SK-N-SH (cell line): ENCODE measurements at regions not wholly inside any gene's neighbourhood (a gene's known extent, or its start where the extent isn't known, plus 50 kb on each side); places are given as distances from the start of the nearest gene placed in this dataset.

ENCODE experiments used
- CTCF ChIA-PET: fragments of 300-600, 350-600 bp; formaldehyde crosslinking; extraction: SDS; loops from one replicate; lab custom pipeline; 2021; lab: Yijun Ruan, JAX
- POLR2A ChIA-PET: fragments of 350-600 bp; sonication (Branson Sonifier 250); formaldehyde crosslinking; extraction: SDS; loops from one replicate; lab custom pipeline; 2020; ENCODE audit warnings: antibody characterized with exemption, inconsistent platforms; lab: Yijun Ruan, JAX
- DNase-seq: peaks from one replicate; pipeline ENCODE4 v3.0.0; 2012
- H2AFZ ChIP-seq: fragments of 200-600 bp; sonication (generic); 2 replicates; pipeline ENCODE4 v1.8.1; 2016; ENCODE audit warnings: antibody characterized with exemption, mild to moderate bottlenecking, low read depth
- H3F3A ChIP-seq: fragments of 200-600 bp; sonication (generic); replicated peaks from 2 replicates; pipeline ENCODE3; 2016; ENCODE audit warnings: antibody characterized with exemption, mild to moderate bottlenecking; ENCODE audit not compliant: insufficient read depth
- H3K27ac ChIP-seq, 2 experiments: fragments of 200-500 bp in 1 of 2; fragments of 200-600 bp in 1 of 2; sonication (Bioruptor generic) in 1 of 2; sonication (generic), shearing (Covaris generic) in 1 of 2; 2 replicates each; pipeline versions ENCODE4 v1.5.1 to v1.6.1; 2014 to 2016; ENCODE audit warnings: low read depth in 2 of 2, inconsistent platforms in 1 of 2, low read length in 1 of 2, mild to moderate bottlenecking in 1 of 2, mixed read lengths in 1 of 2
- H3K27me3 ChIP-seq: fragments of 200-600 bp; sonication (generic), shearing (Covaris generic); 2 replicates; pipeline ENCODE4 v1.6.1; 2016; ENCODE audit warnings: mixed run types; ENCODE audit not compliant: insufficient read depth
- H3K36me3 ChIP-seq, 2 experiments: fragments of 200-500 bp in 1 of 2; fragments of 200-600 bp in 1 of 2; sonication (Bioruptor generic) in 1 of 2; sonication (generic) in 1 of 2; replicated peaks in 1 of 2; 2 replicates each; pipeline versions ENCODE3 to v1.5.1; 2014 to 2016; ENCODE audit warnings: low read length in 1 of 2, mild to moderate bottlenecking in 1 of 2; ENCODE audit not compliant: insufficient read depth in 2 of 2, control insufficient read depth in 1 of 2
- H3K4me1 ChIP-seq, 2 experiments: fragments of 200-500 bp in 1 of 2; fragments of 200-600 bp in 1 of 2; sonication (Bioruptor generic) in 1 of 2; sonication (generic), shearing (Covaris generic) in 1 of 2; 2 replicates each; pipeline versions ENCODE4 v1.5.1 to v1.6.1; 2014 to 2016; ENCODE audit warnings: low read depth in 1 of 2, low read length in 1 of 2, mixed run types in 1 of 2; ENCODE audit not compliant: insufficient read depth in 2 of 2, control insufficient read depth in 1 of 2
- H3K4me2 ChIP-seq: fragments of 200-600 bp; sonication (generic), shearing (Covaris generic); 2 replicates; pipeline ENCODE4 v1.6.1; 2017; ENCODE audit warnings: mixed run types
- H3K4me3 ChIP-seq, 2 experiments: fragments of 200-500 bp in 1 of 2; fragments of 200-600 bp in 1 of 2; sonication (Bioruptor generic) in 1 of 2; sonication (generic), shearing (Covaris generic) in 1 of 2; 2 replicates each; pipeline versions ENCODE4 v1.5.1 to v1.8.1; 2014 to 2016; ENCODE audit warnings: low read depth in 2 of 2, inconsistent platforms in 1 of 2, low read length in 1 of 2, mild to moderate bottlenecking in 1 of 2, mixed read lengths in 1 of 2, moderate library complexity in 1 of 2
- H3K79me2 ChIP-seq: fragments of 200-600 bp; sonication (generic); 2 replicates; pipeline ENCODE4 v1.8.1; 2017; ENCODE audit warnings: mild to moderate bottlenecking; ENCODE audit not compliant: insufficient read depth
- H3K9ac ChIP-seq: fragments of 200-600 bp; sonication (generic); 2 replicates; pipeline ENCODE4 v1.6.1; 2017; ENCODE audit warnings: mixed run types
- H3K9me2 ChIP-seq: fragments of 200-600 bp; sonication (generic); 2 replicates; pipeline ENCODE4 v1.6.1; 2017; ENCODE audit warnings: mixed run types
- H3K9me3 ChIP-seq: fragments of 200-600 bp; sonication (generic); 2 replicates; pipeline ENCODE4 v1.6.1; 2017; ENCODE audit warnings: mixed run types, mild to moderate bottlenecking, moderate library complexity
- H4K20me1 ChIP-seq: fragments of 200-600 bp; sonication (generic); 2 replicates; pipeline ENCODE4 v1.6.1; 2017; ENCODE audit warnings: mild to moderate bottlenecking, mixed run types; ENCODE audit not compliant: insufficient read depth
- CHD2 ChIP-seq: fragments of 150-350 bp; IDR thresholded peaks from 2 replicates; pipeline ENCODE4 v1.6.1; 2018; ENCODE audit warnings: low read length; ENCODE audit not compliant: partially characterized antibody
- ELF1 ChIP-seq: IDR thresholded peaks from 2 replicates; pipeline ENCODE4 v1.4.0; 2012
- EZH2phosphoT487 ChIP-seq: fragments of 200-600 bp; sonication (generic); IDR thresholded peaks from 2 replicates; pipeline ENCODE4 v1.6.1; 2017; ENCODE audit warnings: low read depth, mixed run types, mild to moderate bottlenecking, antibody characterized with exemption, moderate library complexity, borderline replicate concordance
- FOSL2 ChIP-seq: IDR thresholded peaks from 2 replicates; pipeline ENCODE4 v1.4.0; 2012; ENCODE audit warnings: low read depth, mild to moderate bottlenecking, moderate library complexity, borderline replicate concordance
- FOXJ3 ChIP-seq: sonication (generic); formaldehyde crosslinking; IDR thresholded peaks from 2 replicates; pipeline ENCODE4 v1.5.1; 2020; ENCODE audit warnings: mild to moderate bottlenecking, missing genetic modification reagents
- GABPA ChIP-seq: IDR thresholded peaks from 2 replicates; pipeline ENCODE4 v1.4.0; 2012; ENCODE audit warnings: low read depth, mild to moderate bottlenecking
- JUND ChIP-seq: IDR thresholded peaks from 2 replicates; pipeline ENCODE4 v1.4.0; 2012
- MEF2A ChIP-seq: IDR thresholded peaks from 2 replicates; pipeline ENCODE4 v1.4.0; 2012; ENCODE audit warnings: low read depth, borderline replicate concordance
- MXI1 ChIP-seq: IDR thresholded peaks from 2 replicates; pipeline ENCODE4 v1.6.1; 2012; ENCODE audit warnings: mild to moderate bottlenecking, low read depth, low read length, improper control_type of control experiment
- NFIC ChIP-seq: IDR thresholded peaks from 2 replicates; pipeline ENCODE4 v1.4.0; 2012; ENCODE audit warnings: borderline replicate concordance
- NRF1 ChIP-seq: IDR thresholded peaks from 2 replicates; pipeline ENCODE4 v1.6.1; 2012; ENCODE audit warnings: low read depth, mild to moderate bottlenecking, low read length
- POLR2AphosphoS5 ChIP-seq: IDR thresholded peaks from 2 replicates; pipeline ENCODE4 v1.6.1; 2012; ENCODE audit warnings: low read depth, low read length
- RAD21 ChIP-seq: IDR thresholded peaks from 2 replicates; pipeline ENCODE4 v1.6.1; 2012; ENCODE audit warnings: mild to moderate bottlenecking, low read length
- RCOR1 ChIP-seq: fragments of 150-350 bp; IDR thresholded peaks from 2 replicates; pipeline ENCODE4 v1.6.1; 2017; ENCODE audit warnings: antibody characterized with exemption, low read length
- RFX5 ChIP-seq: IDR thresholded peaks from 2 replicates; pipeline ENCODE4 v1.6.1; 2012; ENCODE audit warnings: mild to moderate bottlenecking, improper control_type of control experiment, low read length
- SIN3A ChIP-seq: IDR thresholded peaks from 2 replicates; pipeline ENCODE4 v1.6.1; 2012; ENCODE audit warnings: low read depth, mild to moderate bottlenecking, low read length, moderate library complexity, borderline replicate concordance
- SMC3 ChIP-seq: IDR thresholded peaks from 2 replicates; pipeline ENCODE4 v1.6.1; 2012; ENCODE audit warnings: low read depth, low read length, improper control_type of control experiment
- TAF1 ChIP-seq: IDR thresholded peaks from 2 replicates; pipeline ENCODE4 v1.6.1; 2012; ENCODE audit warnings: low read depth, mild to moderate bottlenecking, low read length, moderate library complexity, borderline replicate concordance
- TCF12 ChIP-seq: IDR thresholded peaks from 2 replicates; pipeline ENCODE4 v1.4.0; 2012
- TEAD4 ChIP-seq: IDR thresholded peaks from 2 replicates; pipeline ENCODE4 v1.4.0; 2012; ENCODE audit warnings: mild to moderate bottlenecking, borderline replicate concordance; ENCODE audit not compliant: insufficient read depth
- USF1 ChIP-seq: IDR thresholded peaks from 2 replicates; pipeline ENCODE4 v1.4.0; 2012; ENCODE audit warnings: low read depth, borderline replicate concordance
- YY1 ChIP-seq: IDR thresholded peaks from 2 replicates; pipeline ENCODE4 v1.4.0; 2012; ENCODE audit warnings: low read depth, mild to moderate bottlenecking
- WGBS: methylation state at CpG from one replicate; pipeline ENCODE4 v1.1.6; 2017; ENCODE audit warnings: low lambda C conversion rate; 5-methylcytosine and 5-hydroxymethylcytosine counted together
- TF ChIP-seq, protein P1 (sequence below): IDR thresholded peaks from 2 replicates; pipeline ENCODE4; 2012
- TF ChIP-seq, protein P2 (sequence below): IDR thresholded peaks from 2 replicates; pipeline ENCODE4 v1.4.0; 2012; ENCODE audit warnings: low read depth, borderline replicate concordance
- TF ChIP-seq, protein P3 (sequence below): fragments of 150-350 bp; IDR thresholded peaks from 2 replicates; pipeline ENCODE4 v1.6.1; 2017; ENCODE audit warnings: antibody characterized with exemption, low read length, low read depth, borderline replicate concordance
- TF ChIP-seq, protein P4 (sequence below): fragments of 200-600 bp; sonication (generic); IDR thresholded peaks from 2 replicates; pipeline ENCODE4 v1.6.1; 2017; ENCODE audit warnings: antibody characterized with exemption, mild to moderate bottlenecking, moderate library complexity

- peaks cover 0 to 67% of the 10 kb centered on the region in 2 experiments; a peak in 3 of 4 replicates for H3K4me1 ChIP-seq
- no peaks in the 10 kb centered on the region for H4K20me1 ChIP-seq
- no peaks in the 10 kb centered on the region for H3K79me2 ChIP-seq
- no peaks in the 10 kb centered on the region for H3F3A ChIP-seq
- peak overlapping the region in 1 of 2 experiments; percentile 95; a peak in 2 of 4 replicates for H3K27ac ChIP-seq
- H3K4me2 ChIP-seq = peak overlapping the region; percentile 73
- POLR2A ChIA-PET = interaction anchor here (1.2 kb wide), 1 partner anchor 32 kb away, joined by 4 read pairs; no protein-coding TSS in a partner anchor
- H3K9me3 ChIP-seq = no peaks in the 10 kb centered on the region
- 13% methylated on average over 16 of the region's 16 CpGs for WGBS
- CTCF ChIA-PET = interaction anchor here (0.6 to 10.8 kb wide), 23 partner anchors 9 to 1537 kb away, joined by 3 to 182 read pairs (median 5); no protein-coding TSS in a partner anchor
- DNase-seq = peak; percentile 45
- no peak overlapping the region for H2AFZ ChIP-seq
- TF ChIP-seq EZH2phosphoT487 = no peak
- no peak for TF ChIP-seq JUND
- TF ChIP-seq CHD2 = peak; percentile 13
- no peak for TF ChIP-seq FOXJ3 (CRISPR knock-in tag)
- no peak for TF ChIP-seq TAF1
- TF ChIP-seq FOSL2 = no peak
- no peak for TF ChIP-seq NRF1
- no peak for TF ChIP-seq SMC3
- TF ChIP-seq, protein P1, sequence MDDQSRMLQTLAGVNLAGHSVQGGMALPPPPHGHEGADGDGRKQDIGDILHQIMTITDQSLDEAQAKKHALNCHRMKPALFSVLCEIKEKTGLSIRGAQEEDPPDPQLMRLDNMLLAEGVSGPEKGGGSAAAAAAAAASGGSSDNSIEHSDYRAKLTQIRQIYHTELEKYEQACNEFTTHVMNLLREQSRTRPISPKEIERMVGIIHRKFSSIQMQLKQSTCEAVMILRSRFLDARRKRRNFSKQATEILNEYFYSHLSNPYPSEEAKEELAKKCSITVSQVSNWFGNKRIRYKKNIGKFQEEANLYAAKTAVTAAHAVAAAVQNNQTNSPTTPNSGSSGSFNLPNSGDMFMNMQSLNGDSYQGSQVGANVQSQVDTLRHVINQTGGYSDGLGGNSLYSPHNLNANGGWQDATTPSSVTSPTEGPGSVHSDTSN = no peak
- no peak for TF ChIP-seq NFIC
- no peak for TF ChIP-seq RFX5
- TF ChIP-seq USF1 = no peak
- TF ChIP-seq ELF1 = no peak
- no peak for TF ChIP-seq MEF2A
- no peak for TF ChIP-seq GABPA
- TF ChIP-seq TCF12 = no peak
- no peak for TF ChIP-seq RCOR1
- TF ChIP-seq, protein P2, sequence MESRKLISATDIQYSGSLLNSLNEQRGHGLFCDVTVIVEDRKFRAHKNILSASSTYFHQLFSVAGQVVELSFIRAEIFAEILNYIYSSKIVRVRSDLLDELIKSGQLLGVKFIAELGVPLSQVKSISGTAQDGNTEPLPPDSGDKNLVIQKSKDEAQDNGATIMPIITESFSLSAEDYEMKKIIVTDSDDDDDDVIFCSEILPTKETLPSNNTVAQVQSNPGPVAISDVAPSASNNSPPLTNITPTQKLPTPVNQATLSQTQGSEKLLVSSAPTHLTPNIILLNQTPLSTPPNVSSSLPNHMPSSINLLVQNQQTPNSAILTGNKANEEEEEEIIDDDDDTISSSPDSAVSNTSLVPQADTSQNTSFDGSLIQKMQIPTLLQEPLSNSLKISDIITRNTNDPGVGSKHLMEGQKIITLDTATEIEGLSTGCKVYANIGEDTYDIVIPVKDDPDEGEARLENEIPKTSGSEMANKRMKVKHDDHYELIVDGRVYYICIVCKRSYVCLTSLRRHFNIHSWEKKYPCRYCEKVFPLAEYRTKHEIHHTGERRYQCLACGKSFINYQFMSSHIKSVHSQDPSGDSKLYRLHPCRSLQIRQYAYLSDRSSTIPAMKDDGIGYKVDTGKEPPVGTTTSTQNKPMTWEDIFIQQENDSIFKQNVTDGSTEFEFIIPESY = no peak
- no peak for TF ChIP-seq YY1
- no peak for TF ChIP-seq POLR2AphosphoS5
- TF ChIP-seq, protein P3, sequence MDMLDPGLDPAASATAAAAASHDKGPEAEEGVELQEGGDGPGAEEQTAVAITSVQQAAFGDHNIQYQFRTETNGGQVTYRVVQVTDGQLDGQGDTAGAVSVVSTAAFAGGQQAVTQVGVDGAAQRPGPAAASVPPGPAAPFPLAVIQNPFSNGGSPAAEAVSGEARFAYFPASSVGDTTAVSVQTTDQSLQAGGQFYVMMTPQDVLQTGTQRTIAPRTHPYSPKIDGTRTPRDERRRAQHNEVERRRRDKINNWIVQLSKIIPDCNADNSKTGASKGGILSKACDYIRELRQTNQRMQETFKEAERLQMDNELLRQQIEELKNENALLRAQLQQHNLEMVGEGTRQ = no peak
- no peak for TF ChIP-seq TEAD4
- TF ChIP-seq, protein P4, sequence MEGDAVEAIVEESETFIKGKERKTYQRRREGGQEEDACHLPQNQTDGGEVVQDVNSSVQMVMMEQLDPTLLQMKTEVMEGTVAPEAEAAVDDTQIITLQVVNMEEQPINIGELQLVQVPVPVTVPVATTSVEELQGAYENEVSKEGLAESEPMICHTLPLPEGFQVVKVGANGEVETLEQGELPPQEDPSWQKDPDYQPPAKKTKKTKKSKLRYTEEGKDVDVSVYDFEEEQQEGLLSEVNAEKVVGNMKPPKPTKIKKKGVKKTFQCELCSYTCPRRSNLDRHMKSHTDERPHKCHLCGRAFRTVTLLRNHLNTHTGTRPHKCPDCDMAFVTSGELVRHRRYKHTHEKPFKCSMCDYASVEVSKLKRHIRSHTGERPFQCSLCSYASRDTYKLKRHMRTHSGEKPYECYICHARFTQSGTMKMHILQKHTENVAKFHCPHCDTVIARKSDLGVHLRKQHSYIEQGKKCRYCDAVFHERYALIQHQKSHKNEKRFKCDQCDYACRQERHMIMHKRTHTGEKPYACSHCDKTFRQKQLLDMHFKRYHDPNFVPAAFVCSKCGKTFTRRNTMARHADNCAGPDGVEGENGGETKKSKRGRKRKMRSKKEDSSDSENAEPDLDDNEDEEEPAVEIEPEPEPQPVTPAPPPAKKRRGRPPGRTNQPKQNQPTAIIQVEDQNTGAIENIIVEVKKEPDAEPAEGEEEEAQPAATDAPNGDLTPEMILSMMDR = no peak
- TF ChIP-seq RAD21 = peak; percentile 13; the same call in 1 of the 2 replicates
- no peak for TF ChIP-seq SIN3A
- TF ChIP-seq MXI1 = peak; percentile 33; the same call in 1 of the 2 replicates
- no peak overlapping the region for H3K9ac ChIP-seq
- no peaks in the 10 kb centered on the region; the same call in 1 of the 2 replicates for H3K27me3 ChIP-seq
- peak overlapping the region; percentile 33 to 51; a peak in 2 of 4 replicates for H3K4me3 ChIP-seq
- H3K36me3 ChIP-seq = no peaks in the 10 kb centered on the region
- H3K9me2 ChIP-seq = no peaks in the 10 kb centered on the region
Observed at GRCh38 chr19:30686826-30687566, 314.8 kb downstream of the ZNF536 start.
